HS-27A (cell line): ENCODE measurements at regions not wholly inside any gene's neighbourhood (a gene's known extent, or its start where the extent isn't known, plus 50 kb on each side); places are given as distances from the start of the nearest gene placed in this dataset.
A peak's percentile ranks its signal among the peaks of the same experiment; 100 is the strongest.
"Not testable (repeated sequence)": the region's sequence is repeated elsewhere in the genome, so short reads cannot be mapped to it uniquely, and the experiment has no call there.

ENCODE experiments used
- DNase-seq: peaks from one replicate; pipeline ENCODE4 v3.0.0-alpha.2; 2012; ENCODE audit warnings: low read depth, missing footprints

GRCh38 chr4:148868191-148868590 is 426.0 kb upstream of the NR3C2 start:
- DNase-seq, result no peak

GRCh38 chr4:148866666-148867065 is 424.5 kb upstream of the NR3C2 start:
- no peak for DNase-seq

GRCh38 chr4:148857973-148858534 is 415.8 kb upstream of the NR3C2 start:
- DNase-seq, result no peak

- no peak for DNase-seq
These were observed 415.2 kb upstream of the NR3C2 start for GRCh38 chr4:148857239-148857972.

- DNase-seq, result no peak
These were observed 412.0 kb upstream of the NR3C2 start for GRCh38 chr4:148854203-148854602.

GRCh38 chr4:148852092-148852699 is 410.0 kb upstream of the NR3C2 start:
- DNase-seq, result no peak

- no peak for DNase-seq
These were observed 408.2 kb upstream of the NR3C2 start for GRCh38 chr4:148850257-148850995.

GRCh38 chr4:148849581-148849980 is 407.4 kb upstream of the NR3C2 start:
- DNase-seq, result no peak

- DNase-seq, result no peak
These were observed 405.5 kb upstream of the NR3C2 start for GRCh38 chr4:148847544-148848255.

GRCh38 chr4:148845609-148846008 is 403.4 kb upstream of the NR3C2 start:
- no peak for DNase-seq

- DNase-seq, result no peak
These were observed 401.4 kb upstream of the NR3C2 start for GRCh38 chr4:148843625-148844024.

GRCh38 chr4:148842843-148843242 is 400.6 kb upstream of the NR3C2 start:
- no peak for DNase-seq

- not testable (repeated sequence) for DNase-seq
These were observed 395.4 kb upstream of the NR3C2 start for GRCh38 chr4:148837571-148837970.

GRCh38 chr4:148834804-148835631 is 392.8 kb upstream of the NR3C2 start:
- no peak for DNase-seq

- peak; percentile 69 for DNase-seq
These were observed 389.7 kb upstream of the NR3C2 start for GRCh38 chr4:148831945-148832344.

GRCh38 chr4:148828291-148828690 is 386.1 kb upstream of the NR3C2 start:
- no peak for DNase-seq

- no peak for DNase-seq
These were observed 385.6 kb upstream of the NR3C2 start for GRCh38 chr4:148827781-148828180.

GRCh38 chr4:148823419-148823769 is 381.2 kb upstream of the NR3C2 start:
- DNase-seq, result no peak

GRCh38 chr4:148822572-148823418 is 380.6 kb upstream of the NR3C2 start:
- DNase-seq, result no peak

GRCh38 chr4:148814030-148814429 is 371.8 kb upstream of the NR3C2 start:
- no peak for DNase-seq
